Epidermal melanocyte (primary cell): ENCODE measurements at regions not wholly inside any gene's neighbourhood (a gene's known extent, or its start where the extent isn't known, plus 50 kb on each side); places are given as distances from the start of the nearest gene placed in this dataset.
"Not testable (repeated sequence)": the region's sequence is repeated elsewhere in the genome, so short reads cannot be mapped to it uniquely, and the experiment has no call there.

Experiments
- DNase-seq: peaks from one replicate; pipeline ENCODE4 v3.0.0; 2011; ENCODE audit warnings: low spot score; ENCODE audit not compliant: insufficient read length

DNA sequence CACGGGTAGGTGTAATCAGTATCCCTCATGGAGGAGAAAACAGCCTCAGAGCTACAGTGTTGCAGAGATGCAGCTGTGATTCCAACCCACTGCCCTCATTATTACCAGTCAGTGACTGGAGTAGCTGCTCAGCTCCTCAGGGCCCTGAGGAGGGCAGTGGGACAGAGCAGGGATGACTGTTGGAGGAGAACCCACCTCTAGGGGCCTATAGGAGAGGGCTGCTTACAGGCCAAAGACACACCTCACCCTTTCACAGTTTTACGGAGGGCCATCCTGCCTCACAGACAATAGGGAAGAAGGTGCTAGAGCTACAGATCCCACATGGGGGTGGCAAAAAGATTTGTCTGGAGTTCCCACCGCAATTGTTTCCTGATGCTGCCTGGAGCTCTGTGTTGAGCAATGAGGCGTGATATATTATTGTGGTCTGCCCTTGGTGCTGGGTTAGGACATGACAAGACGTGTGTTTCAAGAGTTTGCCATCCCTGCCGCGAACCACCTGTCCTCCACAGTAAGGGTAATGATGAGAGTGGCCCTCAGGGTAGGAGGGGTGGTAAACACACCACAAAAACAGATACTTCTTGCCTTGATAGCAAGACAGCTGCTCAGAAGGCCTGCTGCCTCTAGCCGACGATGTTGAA, 140.5 kb upstream of the TPM1 start:
- no peak for DNase-seq

DNA sequence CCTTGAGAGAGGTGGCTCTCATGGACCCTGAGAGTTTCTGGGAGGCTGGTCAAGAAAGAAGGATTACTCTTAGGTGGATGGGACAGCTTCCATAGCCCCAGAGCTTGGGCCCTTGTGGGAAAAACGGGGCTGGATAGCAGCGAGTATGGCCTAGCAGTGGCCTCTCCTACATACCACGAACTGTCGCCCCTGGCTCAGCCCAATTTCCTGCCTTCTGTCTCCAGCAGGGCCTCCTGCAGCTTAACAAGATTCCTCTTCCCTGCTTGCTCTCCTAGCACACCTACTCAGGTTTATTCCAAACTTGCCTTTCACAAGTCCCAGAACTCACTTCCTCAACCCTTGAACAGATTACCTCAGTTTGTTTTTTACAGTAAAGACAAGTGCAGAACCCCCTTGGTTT, 139.7 kb upstream of the TPM1 start:
- DNase-seq = no peak

DNA sequence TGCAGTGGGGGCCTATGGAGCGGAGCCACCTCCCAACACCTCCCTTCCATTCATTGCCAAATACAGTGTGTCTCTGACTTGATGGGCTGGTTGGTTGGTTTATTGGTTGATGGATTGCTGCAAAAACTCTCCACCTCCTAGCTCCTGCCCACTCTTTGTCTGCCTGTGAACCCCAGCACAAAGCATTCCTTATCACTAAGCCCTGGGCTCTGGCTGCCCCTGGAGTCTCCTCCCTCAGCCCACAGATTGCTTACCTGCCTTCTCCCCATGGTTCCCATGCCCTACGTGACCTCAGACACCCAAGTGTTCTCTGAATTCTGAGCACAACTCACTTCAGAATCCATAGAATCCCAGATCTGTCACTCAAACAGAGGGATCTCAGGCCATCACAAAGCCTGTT, 139.1 kb upstream of the TPM1 start:
- no peak for DNase-seq

DNA sequence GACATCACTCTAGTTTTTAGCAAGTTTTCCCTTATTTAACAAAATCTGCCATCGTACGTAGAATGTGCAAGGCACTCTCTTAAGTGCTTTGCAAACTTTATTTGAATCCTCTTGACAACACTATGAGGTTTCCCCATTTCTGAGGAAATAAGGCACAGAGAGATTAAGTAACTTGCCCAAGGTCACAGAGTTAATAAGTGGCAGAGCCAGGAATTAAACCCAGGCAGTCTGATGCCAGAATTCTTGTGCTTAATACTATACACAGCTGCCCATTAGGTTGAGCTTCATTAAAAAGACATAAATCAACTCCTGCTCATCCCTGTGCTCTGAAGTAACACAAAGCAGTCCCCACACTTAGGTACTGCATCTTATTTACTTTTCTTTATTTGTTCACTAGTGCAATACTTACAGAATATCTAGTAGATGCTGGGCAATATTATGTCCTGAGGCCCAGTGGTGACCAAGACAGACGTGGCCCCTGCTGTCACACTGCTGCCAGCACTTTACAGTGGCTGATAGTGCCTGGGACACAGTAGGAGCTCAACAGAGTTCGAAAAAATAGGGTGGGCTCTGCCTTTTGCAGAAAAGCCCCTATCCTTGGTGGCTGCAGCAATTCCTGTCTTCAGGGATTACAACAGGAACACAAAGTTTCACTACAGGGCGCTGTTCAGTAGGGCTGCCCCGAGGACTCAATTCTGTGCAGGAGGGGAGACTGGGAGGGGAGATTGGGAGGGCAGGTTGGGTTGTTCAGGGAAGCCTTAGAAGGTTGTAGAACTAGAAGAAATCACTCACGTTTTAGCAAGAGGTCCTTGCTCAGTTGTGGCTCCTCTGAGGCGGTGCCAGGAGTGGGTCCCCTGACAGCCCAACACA, 138.3 kb upstream of the TPM1 start:
- no peak for DNase-seq

DNA sequence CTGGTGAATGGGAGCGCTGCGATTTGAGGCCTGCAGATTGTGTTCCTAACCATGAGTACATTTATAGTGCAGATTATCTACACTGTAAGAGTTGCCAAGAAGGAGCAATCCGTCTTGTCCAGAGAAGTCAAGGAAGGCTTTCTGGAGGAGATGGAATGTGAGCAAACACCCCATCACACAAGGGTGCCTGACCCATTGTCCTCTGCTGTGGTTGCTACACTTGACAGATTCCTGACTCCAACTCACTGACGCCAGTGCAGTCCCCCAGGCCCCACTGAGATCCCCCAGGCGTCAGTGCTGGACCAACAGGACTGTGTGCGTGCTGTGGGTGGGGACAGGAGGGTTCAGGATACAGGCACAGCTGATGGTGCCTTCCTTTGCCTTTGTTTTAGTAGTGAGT, 135.9 kb upstream of the TPM1 start:
- DNase-seq = no peak

DNA sequence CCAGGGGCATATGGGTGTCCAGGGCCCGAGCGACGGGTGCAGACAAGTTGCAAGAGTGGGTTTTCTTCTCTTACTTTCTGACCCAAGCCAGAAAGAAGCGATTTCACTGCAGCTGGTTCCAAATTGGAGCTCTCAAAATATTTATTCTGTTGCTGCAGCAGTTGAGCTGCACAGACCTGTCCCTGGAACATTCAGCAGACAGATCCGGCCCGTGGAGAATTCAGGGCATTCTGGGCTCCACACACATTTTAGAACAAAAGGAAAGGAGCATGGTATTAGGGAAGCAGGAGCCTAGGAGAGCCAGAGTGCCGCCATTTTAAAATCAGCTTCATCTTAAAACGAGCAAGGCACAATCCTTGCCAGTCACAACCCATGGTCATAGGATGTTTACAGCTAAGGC, 135.3 kb upstream of the TPM1 start:
- no peak for DNase-seq

DNA sequence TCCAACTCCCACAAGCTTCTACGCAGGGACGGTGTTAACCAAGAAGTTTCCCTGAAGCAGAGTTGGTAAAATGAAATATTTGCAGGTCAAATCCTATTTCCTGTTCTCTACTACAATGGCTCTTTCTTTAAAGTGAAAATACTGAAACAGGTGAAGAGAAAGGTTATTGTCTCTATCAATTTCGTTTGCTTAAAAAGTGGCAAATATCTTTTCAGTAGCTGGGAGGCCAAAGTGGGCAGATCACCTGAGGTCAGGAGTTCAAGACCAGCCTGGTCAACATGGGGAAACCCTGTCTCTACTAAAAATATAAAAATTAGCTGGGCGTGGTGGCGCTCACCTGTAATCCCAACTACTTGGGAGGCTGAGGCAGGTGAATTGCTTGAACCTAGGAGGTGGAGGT, 134.2 kb upstream of the TPM1 start:
- DNase-seq = not testable (repeated sequence)

DNA sequence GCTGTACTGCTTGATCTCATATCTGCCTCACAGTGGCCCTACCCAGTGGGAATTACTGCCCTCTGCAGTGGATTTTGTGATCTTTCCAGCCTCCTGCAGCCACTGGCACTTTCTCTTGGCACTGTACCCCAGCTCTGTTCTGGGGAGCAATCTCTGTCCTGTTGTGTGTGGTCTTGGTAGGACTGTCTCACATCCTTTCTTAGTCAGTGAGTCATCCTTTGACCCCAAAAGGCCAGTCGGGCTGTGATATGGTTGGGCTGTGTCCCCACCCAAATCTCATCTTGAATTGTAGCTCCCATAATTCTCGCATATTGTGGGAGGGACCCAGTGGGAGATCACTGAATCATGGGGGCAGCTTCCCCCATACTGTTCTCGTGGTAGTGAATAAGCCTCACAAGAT, 133.3 kb upstream of the TPM1 start:
- no peak for DNase-seq

DNA sequence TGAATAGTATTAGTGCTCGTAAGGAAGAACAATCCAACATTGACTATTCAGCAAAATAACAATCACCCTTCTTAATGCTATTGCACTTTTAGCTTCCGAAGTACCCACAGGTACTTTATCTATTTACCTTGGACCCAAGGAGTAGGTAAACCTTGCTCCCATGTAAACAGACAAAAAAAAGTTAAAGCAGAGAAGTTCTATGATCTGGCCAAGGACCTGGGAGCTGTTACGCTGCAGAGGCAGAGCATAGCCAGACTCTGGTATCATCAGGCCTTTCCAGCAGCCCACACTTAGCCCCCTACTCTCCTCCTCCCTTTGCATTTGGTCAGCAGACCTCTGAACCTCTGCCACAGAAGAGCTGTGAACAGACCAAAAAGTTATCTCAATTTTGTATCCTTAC, 130.3 kb upstream of the TPM1 start:
- no peak for DNase-seq

DNA sequence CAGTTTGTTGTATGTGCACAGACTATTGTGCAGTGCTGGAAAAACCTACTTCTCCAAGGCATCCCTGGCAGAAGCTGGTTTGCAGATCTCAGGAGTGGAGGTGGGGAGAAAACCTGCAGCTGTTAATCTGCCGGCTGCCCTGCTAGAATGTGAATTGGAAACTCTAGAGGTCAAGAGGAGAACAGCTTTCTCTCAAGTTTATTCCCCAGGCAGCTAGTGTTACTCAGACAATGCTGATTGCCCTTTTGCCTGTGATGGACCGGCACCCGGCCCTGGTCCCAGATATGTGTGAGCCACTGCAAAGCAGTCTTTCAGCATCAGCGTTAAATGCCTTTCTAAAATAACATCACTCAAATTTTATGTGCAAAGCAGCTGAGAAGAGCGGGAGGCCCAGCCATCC, 129.7 kb upstream of the TPM1 start:
- no peak for DNase-seq

DNA sequence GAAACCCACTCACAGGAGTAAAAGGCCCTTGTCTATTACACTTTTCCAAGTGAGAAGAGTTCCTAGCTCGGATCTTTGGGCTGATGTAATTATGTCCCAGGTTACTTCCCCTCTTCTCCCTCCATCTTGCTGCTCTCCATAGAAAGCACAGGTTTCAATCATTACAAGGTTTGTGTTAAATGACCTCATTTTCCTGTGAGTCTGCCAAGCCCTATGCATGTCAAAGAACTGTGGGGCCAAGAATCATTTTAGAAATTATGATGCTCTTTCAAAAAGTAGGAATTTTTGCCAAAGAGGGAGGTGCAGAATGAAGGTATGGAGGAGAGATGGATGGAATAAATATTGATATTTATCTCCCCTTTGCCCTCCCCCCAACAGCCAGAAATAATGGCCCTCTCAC, 129.3 kb upstream of the TPM1 start:
- no peak for DNase-seq

DNA sequence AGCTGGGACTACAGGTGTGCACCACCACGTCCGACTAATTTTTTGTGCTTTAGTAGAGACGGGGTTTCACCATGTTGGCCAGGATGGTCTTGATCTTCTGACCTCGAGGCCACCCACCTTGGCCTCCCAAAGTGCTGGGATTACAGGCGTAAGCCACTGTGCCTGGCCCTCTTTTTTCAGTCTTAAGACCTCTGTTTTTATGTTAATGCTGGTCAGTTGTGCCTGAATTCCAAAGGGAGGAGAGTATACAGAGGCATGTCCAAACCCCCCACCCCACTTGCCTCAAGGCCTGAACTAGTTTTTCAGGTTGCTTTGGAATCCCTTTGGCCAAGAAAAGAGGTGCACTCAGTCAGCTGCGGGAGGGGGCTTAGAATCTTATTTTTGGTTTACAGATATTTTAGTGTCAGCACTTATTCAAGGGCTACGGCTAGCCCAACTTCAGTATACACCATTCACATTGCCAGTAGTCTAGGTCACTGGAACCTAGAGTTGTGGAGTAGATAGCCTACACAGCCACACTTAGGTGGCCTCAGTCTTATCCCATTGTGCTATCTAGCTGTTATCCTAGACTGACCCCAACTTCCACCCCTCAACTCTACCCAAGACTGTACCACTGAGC, 128.0 kb upstream of the TPM1 start:
- DNase-seq = no peak

DNA sequence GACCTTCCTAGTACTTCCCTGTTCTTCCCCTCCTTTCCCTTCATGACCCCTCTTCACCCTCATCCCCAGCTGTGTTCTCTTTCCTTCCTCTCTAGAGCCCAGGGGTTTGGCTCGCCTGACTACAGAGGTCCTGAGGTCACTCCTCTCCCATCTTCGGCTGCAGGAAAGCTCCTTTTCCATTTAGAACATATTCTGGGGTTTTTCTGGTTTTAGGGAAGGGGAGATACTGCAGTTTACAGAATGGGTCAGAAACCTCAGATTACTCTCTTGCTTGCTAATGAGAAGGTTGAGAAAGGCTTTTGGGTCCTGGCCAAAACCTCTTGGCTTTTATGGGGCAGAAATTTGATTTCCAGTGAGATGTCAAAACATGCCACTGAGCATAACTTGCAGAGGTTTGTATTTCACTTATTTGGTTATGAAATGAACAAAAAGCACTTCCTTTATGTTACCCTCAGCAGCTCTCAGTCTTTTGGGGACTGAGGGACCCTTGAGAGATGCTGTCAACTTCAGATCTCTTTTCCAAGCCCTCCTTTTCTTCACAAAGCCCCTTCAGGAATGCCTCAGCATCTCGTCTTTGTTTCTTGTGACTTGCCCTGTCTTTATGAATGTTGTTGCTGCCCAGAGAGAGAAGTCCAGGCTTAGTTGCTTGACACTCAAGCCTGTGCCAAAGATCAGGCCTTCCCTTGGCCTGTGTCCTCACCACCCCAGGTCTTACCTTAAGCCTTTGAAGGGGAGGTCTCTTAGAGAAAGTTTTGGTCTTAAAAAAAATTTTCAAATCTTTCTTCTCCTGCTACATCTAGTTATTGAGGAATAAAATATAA, 121.7 kb upstream of the TPM1 start:
- DNase-seq = no peak

DNA sequence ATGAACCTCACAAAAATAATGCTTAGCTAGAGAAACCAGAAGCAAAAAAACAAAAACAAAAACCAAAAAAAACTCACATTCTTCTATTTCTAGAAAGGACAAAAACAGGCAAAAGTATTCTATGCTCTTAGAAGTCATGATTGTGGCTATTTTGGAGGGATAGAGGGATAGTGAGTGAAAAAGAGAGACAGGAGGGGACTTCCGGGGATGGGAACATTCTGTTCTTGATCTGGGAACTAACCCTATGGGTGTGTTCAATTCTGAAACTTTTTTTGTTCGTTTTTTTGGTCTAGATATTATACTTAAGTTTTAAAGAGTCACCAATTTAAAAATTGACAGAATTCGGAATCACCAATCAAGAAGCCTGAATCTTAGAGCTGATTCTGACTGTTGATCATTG, 120.0 kb upstream of the TPM1 start:
- DNase-seq = no peak

DNA sequence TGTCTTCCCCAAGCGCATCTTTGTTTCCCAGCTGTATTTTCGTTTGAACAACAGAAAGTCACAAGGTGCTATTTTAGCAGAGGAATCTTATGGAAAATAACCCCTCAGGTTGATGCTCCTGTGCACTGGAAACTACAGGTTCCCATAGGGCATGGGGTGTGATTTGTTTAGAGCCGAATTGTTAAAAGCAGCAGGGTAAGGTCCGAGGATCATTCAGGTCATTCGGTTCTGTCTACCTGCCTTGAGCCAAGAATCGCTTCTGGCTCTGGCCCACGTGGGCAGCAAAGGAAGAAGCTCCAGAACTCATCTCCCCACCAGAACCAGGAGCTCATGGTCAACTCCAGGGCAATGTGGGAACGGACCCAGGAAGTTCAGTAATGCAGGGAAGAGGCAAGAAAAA, 116.7 kb upstream of the TPM1 start:
- DNase-seq = no peak

DNA sequence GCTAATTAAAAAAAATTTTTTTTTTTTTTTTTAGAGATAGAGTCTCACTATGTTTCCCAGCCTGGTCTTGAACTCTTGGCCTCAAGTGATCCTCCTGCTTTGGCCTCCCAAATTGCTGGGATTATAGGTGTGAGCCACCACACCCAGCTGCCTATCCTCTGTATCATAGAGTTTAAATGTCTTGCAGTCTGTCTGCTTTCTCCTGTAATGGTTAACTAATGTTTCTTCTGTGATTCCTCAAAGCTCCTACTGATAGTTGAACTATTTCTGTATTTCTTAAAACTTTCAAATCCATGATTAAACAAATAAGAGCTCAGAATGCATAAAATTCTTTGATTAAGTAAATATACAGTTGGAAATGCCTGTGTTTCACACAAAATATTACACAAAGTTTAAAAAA, 115.4 kb upstream of the TPM1 start:
- DNase-seq = no peak

DNA sequence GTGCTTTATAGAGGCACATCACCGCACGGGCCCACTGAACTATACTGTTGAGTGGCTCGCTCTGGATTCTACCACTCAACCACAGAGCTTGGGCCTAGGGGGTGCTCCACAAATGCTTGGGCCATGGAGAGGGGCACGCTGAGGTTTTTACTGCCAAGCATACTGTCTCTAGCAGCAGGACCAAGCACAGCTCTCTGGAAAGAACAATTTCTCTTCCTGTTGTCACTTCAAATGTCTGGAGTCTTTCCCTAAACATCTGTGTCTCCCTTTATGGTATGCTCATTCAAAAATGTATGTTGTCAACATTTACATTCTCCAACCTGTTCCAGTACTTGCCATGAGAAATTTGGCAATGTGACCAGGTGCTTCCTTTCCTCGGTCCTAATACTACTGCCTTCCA, 114.7 kb upstream of the TPM1 start:
- DNase-seq = no peak

DNA sequence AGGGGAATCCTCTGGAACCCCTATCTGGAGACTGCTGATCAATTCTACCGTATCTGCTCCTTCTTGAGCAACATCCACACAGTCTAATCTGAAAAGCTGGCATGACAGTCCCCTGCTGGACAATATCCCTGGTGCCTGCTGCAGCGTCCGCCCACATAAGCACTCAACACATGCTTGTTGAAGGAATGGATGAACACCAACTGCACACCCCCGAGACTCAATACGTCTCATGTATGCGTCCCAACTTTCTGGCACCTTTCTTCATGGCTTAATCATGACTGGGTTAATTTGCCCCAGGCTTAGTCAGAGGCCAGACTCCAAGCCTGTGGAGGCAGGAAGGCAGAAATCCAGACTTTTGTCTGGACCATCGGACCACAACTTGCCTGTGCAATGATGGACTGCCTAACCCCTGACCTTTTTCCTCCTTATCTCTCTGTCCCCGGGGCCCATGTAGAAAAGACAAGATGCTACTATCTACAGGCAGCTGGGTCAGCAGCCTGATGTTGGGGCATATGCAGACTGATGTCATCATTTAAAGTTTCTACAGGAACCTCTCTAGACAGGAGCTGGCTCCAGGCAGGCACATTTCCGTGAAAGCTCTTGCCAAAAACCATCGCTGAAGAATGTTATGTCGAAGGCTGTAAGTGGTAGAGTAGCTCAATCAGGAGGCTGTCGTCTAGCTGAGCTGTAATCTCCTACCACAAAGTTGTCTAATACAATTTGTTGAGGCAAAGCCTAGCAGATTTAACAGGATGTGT, 114.1 kb upstream of the TPM1 start:
- DNase-seq = no peak

DNA sequence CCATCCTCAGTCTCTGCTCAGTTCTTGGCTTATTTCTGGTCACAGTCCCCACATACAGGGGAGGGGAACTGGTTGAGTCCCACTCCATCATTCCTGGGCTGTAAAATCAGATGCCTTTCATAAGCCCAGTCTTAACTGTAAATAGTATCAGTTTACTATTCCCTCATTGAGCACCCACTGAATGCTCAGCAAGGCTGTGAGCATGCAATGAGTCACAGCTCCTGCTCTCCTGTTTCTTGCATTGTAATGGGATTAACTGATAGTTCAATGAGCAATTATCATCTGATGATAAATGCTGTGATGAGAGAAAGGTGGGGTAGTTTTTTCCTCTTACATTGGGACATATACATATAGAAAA, 113.6 kb upstream of the TPM1 start:
- no peak for DNase-seq

DNA sequence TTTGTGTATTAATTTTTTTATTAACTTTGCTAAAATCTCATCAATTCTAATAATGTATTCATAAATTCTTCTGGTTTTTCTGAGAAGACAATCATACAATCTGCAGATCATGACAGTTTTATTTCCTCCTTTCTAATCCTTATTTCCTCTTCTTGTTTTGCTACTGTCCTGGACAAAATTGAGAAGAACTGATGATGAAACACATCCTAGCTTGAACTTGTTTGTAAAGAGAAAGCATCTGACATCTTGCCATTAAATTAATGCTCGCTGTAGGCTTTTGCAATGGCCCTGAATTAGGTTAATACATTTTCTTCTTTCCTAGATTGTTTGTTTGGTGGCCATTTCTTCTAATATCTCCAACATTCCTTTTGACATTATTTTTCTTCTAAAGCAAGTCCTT, 110.9 kb upstream of the TPM1 start:
- no peak for DNase-seq

DNA sequence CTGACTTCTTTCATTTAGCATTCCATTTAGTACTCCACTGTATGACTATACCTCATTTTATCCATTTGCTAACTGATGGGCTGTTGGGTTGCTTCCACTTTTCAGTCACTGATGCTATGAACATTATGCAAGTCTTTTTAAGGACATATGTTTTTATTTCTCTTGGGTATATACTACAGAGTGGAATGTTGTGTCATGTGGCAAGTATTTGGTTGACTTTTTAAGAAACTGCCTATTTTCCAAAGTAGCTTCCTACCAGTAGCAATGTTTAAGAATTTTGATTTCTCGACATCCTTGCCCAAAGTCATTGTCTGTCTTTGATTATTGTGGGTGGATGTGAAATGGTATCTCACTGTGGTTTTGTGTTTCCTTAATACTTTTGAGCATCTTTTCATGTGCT, 110.1 kb upstream of the TPM1 start:
- no peak for DNase-seq
